ENCODE measurements at regions not wholly inside any gene's neighbourhood (a gene's known extent, or its start where the extent isn't known, plus 50 kb on each side); places are given as distances from the start of the nearest gene placed in this dataset.
"Not testable (repeated sequence)": the region's sequence is repeated elsewhere in the genome, so short reads cannot be mapped to it uniquely, and the experiment has no call there.

- TF ChIP-seq, protein P1, sequence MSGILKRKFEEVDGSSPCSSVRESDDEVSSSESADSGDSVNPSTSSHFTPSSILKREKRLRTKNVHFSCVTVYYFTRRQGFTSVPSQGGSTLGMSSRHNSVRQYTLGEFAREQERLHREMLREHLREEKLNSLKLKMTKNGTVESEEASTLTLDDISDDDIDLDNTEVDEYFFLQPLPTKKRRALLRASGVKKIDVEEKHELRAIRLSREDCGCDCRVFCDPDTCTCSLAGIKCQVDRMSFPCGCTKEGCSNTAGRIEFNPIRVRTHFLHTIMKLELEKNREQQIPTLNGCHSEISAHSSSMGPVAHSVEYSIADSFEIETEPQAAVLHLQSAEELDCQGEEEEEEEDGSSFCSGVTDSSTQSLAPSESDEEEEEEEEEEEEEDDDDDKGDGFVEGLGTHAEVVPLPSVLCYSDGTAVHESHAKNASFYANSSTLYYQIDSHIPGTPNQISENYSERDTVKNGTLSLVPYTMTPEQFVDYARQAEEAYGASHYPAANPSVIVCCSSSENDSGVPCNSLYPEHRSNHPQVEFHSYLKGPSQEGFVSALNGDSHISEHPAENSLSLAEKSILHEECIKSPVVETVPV (CRISPR knock-in tag; IDR thresholded peaks at IDR 0.05): no peak
- TF ChIP-seq RARB (CRISPR knock-in tag; IDR thresholded peaks at IDR 0.05) (no peak), ZC3H10 (CRISPR knock-in tag; IDR thresholded peaks at IDR 0.05) (no peak), ISL1 (CRISPR knock-in tag; IDR thresholded peaks at IDR 0.05) (no peak), ZNF70 (CRISPR knock-in tag; IDR thresholded peaks at IDR 0.05) (no peak), PATZ1 (CRISPR knock-in tag; IDR thresholded peaks at IDR 0.05; ENCODE audit: borderline replicate concordance) (no peak)
These were observed 59.0 kb downstream of the PTPRS start (continued) for GRCh38 chr19:5281588-5281987.

- ATAC-seq: not testable (repeated sequence)
These were observed 64.9 kb downstream of the PTPRS start for GRCh38 chr19:5275668-5276067.

- ATAC-seq: no peak
These were observed 66.8 kb downstream of the PTPRS start for GRCh38 chr19:5273782-5274181.

GRCh38 chr19:5271145-5271544, 69.5 kb downstream of the PTPRS start:
- peak; percentile 49; the same call in 1 of the 3 replicates for ATAC-seq
- no peak for TF ChIP-seq ZFP30 (CRISPR knock-in tag; IDR thresholded peaks at IDR 0.05)
- TF ChIP-seq ZNF8 (CRISPR knock-in tag; IDR thresholded peaks at IDR 0.05): no peak
- TF ChIP-seq BACH2 (CRISPR knock-in tag; IDR thresholded peaks at IDR 0.05; ENCODE audit: borderline replicate concordance): no peak
- TF ChIP-seq ZC3H10 (CRISPR knock-in tag; IDR thresholded peaks at IDR 0.05): no peak
- no peak for TF ChIP-seq GLIS3 (CRISPR knock-in tag; IDR thresholded peaks at IDR 0.05)

More at GRCh38 chr19:5273782-5274181, 66.8 kb downstream of the PTPRS start:
- TF ChIP-seq TOX (CRISPR knock-in tag; IDR thresholded peaks at IDR 0.05; ENCODE audit: borderline replicate concordance) (no peak), GLIS3 (CRISPR knock-in tag; IDR thresholded peaks at IDR 0.05) (no peak), TSHZ2 (CRISPR knock-in tag; IDR thresholded peaks at IDR 0.05) (no peak), ESRRG (CRISPR knock-in tag; IDR thresholded peaks at IDR 0.05) (no peak), ZNF70 (CRISPR knock-in tag; IDR thresholded peaks at IDR 0.05) (no peak), TCF4 (CRISPR knock-in tag; IDR thresholded peaks at IDR 0.05; ENCODE audit: borderline replicate concordance) (no peak), OSR1 (CRISPR knock-in tag; IDR thresholded peaks at IDR 0.05) (no peak)
- TF ChIP-seq, protein P1 (CRISPR knock-in tag; IDR thresholded peaks at IDR 0.05): no peak

DNA sequence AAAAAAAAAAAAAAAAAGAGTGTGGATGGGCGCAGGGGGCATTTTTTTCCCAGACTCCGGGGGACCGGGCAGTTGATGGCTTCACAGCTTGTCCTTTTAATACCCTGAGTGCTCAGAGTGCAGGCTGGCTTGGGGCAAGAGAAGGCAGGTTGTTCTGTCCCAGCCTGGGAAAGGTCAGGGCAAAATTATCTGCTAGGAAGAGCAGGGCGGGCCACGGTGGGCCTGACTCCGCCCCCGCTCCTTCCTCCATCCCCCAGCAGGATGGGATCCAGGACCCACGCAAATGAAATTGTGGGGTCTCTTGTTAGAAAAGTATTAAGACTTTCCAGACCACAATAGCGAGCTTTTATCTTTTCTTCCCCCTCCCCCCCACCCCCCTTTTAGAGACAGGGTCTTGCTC, 70.7 kb downstream of the PTPRS start:
- no peak for TF ChIP-seq PATZ1 (CRISPR knock-in tag; IDR thresholded peaks at IDR 0.05; ENCODE audit: borderline replicate concordance)
- no peak for TF ChIP-seq ZNF70 (CRISPR knock-in tag; IDR thresholded peaks at IDR 0.05)
- no peak for TF ChIP-seq ZNF8 (CRISPR knock-in tag; IDR thresholded peaks at IDR 0.05)
- no peak for TF ChIP-seq PPARA (CRISPR knock-in tag; IDR thresholded peaks at IDR 0.05; ENCODE audit: borderline replicate concordance)
- no peak for TF ChIP-seq ARNTL (CRISPR knock-in tag; IDR thresholded peaks at IDR 0.05; ENCODE audit: borderline replicate concordance, low read depth)
- TF ChIP-seq, protein P1 (CRISPR knock-in tag; IDR thresholded peaks at IDR 0.05): no peak
- no peak for TF ChIP-seq ZC3H10 (CRISPR knock-in tag; IDR thresholded peaks at IDR 0.05)
- no peak for TF ChIP-seq BACH2 (CRISPR knock-in tag; IDR thresholded peaks at IDR 0.05; ENCODE audit: borderline replicate concordance)
- no peak for ATAC-seq
